Aorta (tissue), 5 donors: ENCODE measurements at regions not wholly inside any gene's neighbourhood (a gene's known extent, or its start where the extent isn't known, plus 50 kb on each side); places are given as distances from the start of the nearest gene placed in this dataset.
"Not testable (repeated sequence)": the region's sequence is repeated elsewhere in the genome, so short reads cannot be mapped to it uniquely, and the experiment has no call there.

Experiments
- ATAC-seq: fragments of 200-7000 bp; cut with Tn5 transposase; one replicate; pipeline ENCODE4 v1.9.1; 2022; ENCODE audit warnings: moderate library complexity; ENCODE audit not compliant: low FRiP score
- DNase-seq, 2 donors: peaks; one replicate each; pipeline ENCODE4 v3.0.0-alpha.2; 2020
- H3K27ac ChIP-seq, 2 donors: one replicate each; pipeline ENCODE4 v1.5.1; 2013; ENCODE audit warnings: low read length in 2 of 2, mild to moderate bottlenecking in 2 of 2, moderate library complexity in 2 of 2, control low read depth in 1 of 2, inconsistent platforms in 1 of 2, low read depth in 1 of 2
- H3K27me3 ChIP-seq, 2 donors: one replicate each; pipeline ENCODE4 v1.6.1; 2013; ENCODE audit warnings: control low read depth in 1 of 2, low read length in 1 of 2, mild to moderate bottlenecking in 1 of 2, moderate library complexity in 1 of 2; ENCODE audit not compliant: insufficient read depth in 2 of 2, control insufficient read depth in 1 of 2
- H3K36me3 ChIP-seq, 2 donors: one replicate each; pipeline ENCODE4 v1.6.1; 2013; ENCODE audit warnings: control low read depth in 1 of 2, low read length in 1 of 2, mild to moderate bottlenecking in 1 of 2; ENCODE audit not compliant: insufficient read depth in 2 of 2, control insufficient read depth in 1 of 2
- H3K4me1 ChIP-seq, 2 donors: one replicate each; pipeline ENCODE4 v1.6.1; 2013; ENCODE audit warnings: low read length in 2 of 2, control low read depth in 1 of 2, mild to moderate bottlenecking in 1 of 2, moderate library complexity in 1 of 2; ENCODE audit not compliant: insufficient read depth in 2 of 2, control insufficient read depth in 1 of 2
- H3K4me3 ChIP-seq, 2 donors: one replicate each; pipeline ENCODE4 v1.5.1; 2013; ENCODE audit warnings: low read length in 2 of 2, control low read depth in 1 of 2, mild to moderate bottlenecking in 1 of 2
- H3K9me3 ChIP-seq: one replicate; pipeline ENCODE4 v1.6.1; 2013; ENCODE audit warnings: mild to moderate bottlenecking, low read length; ENCODE audit not compliant: control insufficient read depth
- WGBS, 2 donors: extraction: QIAGEN DNeasy Blood & Tissue Kit; methylation state at CpG; one replicate each; pipeline ENCODE4 v1.1.7; 2013; 5-methylcytosine and 5-hydroxymethylcytosine counted together
- intact Hi-C, 2 donors: fragments of 100-400 bp; cut with DNase I; formaldehyde crosslinking; loops; one replicate each; pipeline versions ENCODE4 v1.14.2 to v1.15.0; 2022
- donor health status: healthy with polysubstance abuse.
- donor health status: Bipolar disorder and iron deficiency.
- donor health status: DM: no; HTN: no; CAD: no.
- donor health status: DM: no; HTN: no; CAD: no.
- donor health status: DM: yes; HTN: yes; CAD: no.

- H3K4me1 ChIP-seq = no peaks in the 10 kb centered on the region
- peaks cover 1% of the 10 kb centered on the region for H3K9me3 ChIP-seq
- no peaks in the 10 kb centered on the region for H3K27me3 ChIP-seq
- no peak for DNase-seq
- intact Hi-C loops = loop anchor here in 1 of 2 donors (10.0 kb wide), 1 partner anchor 279 kb away; the partner anchor contains the start of gene GLT6D1
- H3K4me3 ChIP-seq = no peak overlapping the region
- WGBS, 2 donors = 86 to 90% methylated on average over 26 of the region's 26 CpGs
- H3K36me3 ChIP-seq = no peaks in the 10 kb centered on the region
- ATAC-seq = no peak
- H3K27ac ChIP-seq = no peak overlapping the region
These were observed 123.6 kb upstream of the PPP1R26 start for GRCh38 chr9:135356021-135356420.

GRCh38 chr9:135356796-135357195 is 122.8 kb upstream of the PPP1R26 start:
- no peak overlapping the region for H3K4me3 ChIP-seq
- WGBS, 2 donors = 59 to 73% methylated on average over 5 of the region's 5 CpGs
- no peaks in the 10 kb centered on the region for H3K27me3 ChIP-seq
- intact Hi-C loops = loop anchor here in 1 of 2 donors (10.0 kb wide), 1 partner anchor 278 kb away; the partner anchor contains the start of gene GLT6D1
- no peak overlapping the region for H3K27ac ChIP-seq
- peaks cover 1% of the 10 kb centered on the region for H3K9me3 ChIP-seq
- ATAC-seq (no peak), DNase-seq (no peak)
- H3K4me1 ChIP-seq = no peaks in the 10 kb centered on the region
- no peaks in the 10 kb centered on the region for H3K36me3 ChIP-seq

DNA sequence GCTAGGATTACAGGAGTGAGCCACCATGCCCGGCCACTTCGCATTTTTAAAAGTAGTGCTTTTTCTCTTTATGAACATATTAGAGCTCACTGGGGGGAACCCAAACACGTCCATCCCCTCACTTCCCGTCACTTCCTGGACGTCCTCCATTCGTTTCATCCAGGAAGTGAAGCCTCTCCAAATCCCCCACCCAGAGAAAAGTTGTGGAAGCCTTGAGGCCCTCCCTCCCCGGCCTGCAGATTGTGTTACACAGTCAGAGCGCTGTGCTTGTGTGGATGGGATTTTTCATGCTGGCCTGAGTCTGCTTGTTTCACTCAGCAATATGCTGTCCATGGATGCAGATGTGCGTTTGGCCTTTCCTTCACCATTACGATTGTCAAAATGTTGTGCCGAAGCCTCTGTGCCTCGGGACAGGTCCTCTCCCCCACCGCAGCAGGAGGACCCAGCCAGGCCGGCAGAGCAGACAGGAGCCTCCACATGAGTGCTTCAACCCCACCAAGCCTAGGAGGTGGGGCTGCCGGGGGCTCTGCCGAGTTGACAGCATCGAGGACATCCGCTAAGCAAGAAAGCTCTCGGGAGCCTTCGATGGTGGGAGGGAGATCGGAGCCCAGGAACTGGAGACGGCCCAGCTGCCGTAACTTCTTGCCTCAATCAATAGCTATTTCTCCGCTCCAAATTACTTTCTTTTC is 121.6 kb upstream of the PPP1R26 start:
- Histone ChIP-seq H3K27ac (no peak overlapping the region), H3K4me1 (no peaks in the 10 kb centered on the region), H3K27me3 (no peaks in the 10 kb centered on the region), H3K4me3 (no peak overlapping the region), H3K36me3 (no peaks in the 10 kb centered on the region), H3K9me3 (no peaks in the 10 kb centered on the region)
- WGBS, 2 donors = 60 to 61% methylated on average over 24 of the region's 24 CpGs
- intact Hi-C loops = loop anchor here in 1 of 2 donors (10.0 kb wide), 1 partner anchor 277 kb away; the partner anchor contains the start of gene GLT6D1
- no peak for DNase-seq
- ATAC-seq = no peak

- no peak for ATAC-seq
- no peaks in the 10 kb centered on the region for H3K27me3 ChIP-seq
- no peaks in the 10 kb centered on the region for H3K9me3 ChIP-seq
- H3K4me3 ChIP-seq = no peak overlapping the region
- H3K36me3 ChIP-seq = no peaks in the 10 kb centered on the region
- 81 to 85% methylated on average over 13 of the region's 13 CpGs for WGBS, 2 donors
- DNase-seq = no peak
- H3K4me1 ChIP-seq = no peaks in the 10 kb centered on the region
- no peak overlapping the region for H3K27ac ChIP-seq
- intact Hi-C loops = loop anchor here in 1 of 2 donors (10.0 kb wide), 1 partner anchor 276 kb away; the partner anchor contains the start of gene GLT6D1
These were observed 121.0 kb upstream of the PPP1R26 start for GRCh38 chr9:135358552-135358940.

GRCh38 chr9:135359764-135360163 is 119.8 kb upstream of the PPP1R26 start:
- ATAC-seq = no peak
- no peak overlapping the region for H3K27ac ChIP-seq
- intact Hi-C loops = loop anchor here in 1 of 2 donors (10.0 kb wide), 1 partner anchor 275 kb away; the partner anchor contains the start of gene GLT6D1
- H3K4me1 ChIP-seq = no peaks in the 10 kb centered on the region
- H3K4me3 ChIP-seq = no peak overlapping the region
- no peaks in the 10 kb centered on the region for H3K9me3 ChIP-seq
- DNase-seq = no peak
- no peaks in the 10 kb centered on the region for H3K36me3 ChIP-seq
- 85 to 86% methylated on average over 5 of the region's 5 CpGs for WGBS, 2 donors
- no peaks in the 10 kb centered on the region for H3K27me3 ChIP-seq

DNA sequence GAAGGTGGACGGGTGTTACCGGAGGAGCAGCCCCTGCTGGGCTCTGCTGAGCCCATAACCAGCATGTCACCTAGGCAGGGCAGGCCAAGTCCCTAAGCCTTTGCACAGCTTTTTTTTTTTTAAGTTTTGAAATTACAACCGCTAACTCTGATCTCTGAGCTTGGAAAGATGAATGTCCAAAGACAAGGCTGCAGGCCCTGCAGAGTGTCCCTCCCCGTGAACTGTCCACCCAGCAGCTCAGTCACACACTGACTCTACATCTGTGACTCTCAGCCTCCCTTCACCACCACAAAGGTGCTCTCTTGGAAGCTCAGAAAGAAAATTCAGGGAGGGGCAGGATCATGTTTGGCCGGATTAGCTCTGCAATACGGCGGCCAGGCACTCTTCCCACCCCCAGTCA is 119.0 kb upstream of the PPP1R26 start:
- no peak overlapping the region for H3K4me3 ChIP-seq
- H3K36me3 ChIP-seq = no peaks in the 10 kb centered on the region
- H3K9me3 ChIP-seq = no peaks in the 10 kb centered on the region
- intact Hi-C loops = no loop called here
- no peaks in the 10 kb centered on the region for H3K27me3 ChIP-seq
- ATAC-seq = no peak
- H3K27ac ChIP-seq = no peak overlapping the region
- H3K4me1 ChIP-seq = no peaks in the 10 kb centered on the region
- DNase-seq = no peak
- WGBS, 2 donors = 77 to 81% methylated on average over 7 of the region's 7 CpGs

DNA sequence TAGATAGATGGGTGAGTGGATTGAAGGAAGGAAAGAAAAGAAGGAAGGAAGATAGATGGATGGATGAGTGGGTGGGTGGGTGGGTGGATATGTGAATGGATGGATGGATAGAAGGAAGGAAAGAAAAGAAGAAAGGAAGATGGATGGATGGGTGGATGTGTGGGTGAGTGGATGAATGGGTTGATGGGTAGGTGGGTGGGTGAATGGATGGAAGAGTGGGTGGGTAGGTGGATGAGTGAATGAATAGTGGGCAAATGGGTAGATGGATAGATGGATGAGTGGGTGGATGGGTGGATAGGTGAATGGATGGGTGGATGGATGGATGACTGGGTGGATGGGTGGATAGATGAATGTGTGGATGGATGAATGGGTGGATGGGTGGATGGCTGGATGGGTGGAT is 117.9 kb upstream of the PPP1R26 start:
- ATAC-seq, H3K27me3 ChIP-seq, intact Hi-C loops: not testable (repeated sequence)

GRCh38 chr9:135363596-135363995 is 116.0 kb upstream of the PPP1R26 start:
- H3K27me3 ChIP-seq = no peaks in the 10 kb centered on the region
- H3K9me3 ChIP-seq = no peaks in the 10 kb centered on the region
- H3K4me1 ChIP-seq = no peaks in the 10 kb centered on the region
- no peak for DNase-seq
- no peak overlapping the region for H3K27ac ChIP-seq
- 77 to 78% methylated on average over 7 of the region's 7 CpGs for WGBS, 2 donors
- H3K4me3 ChIP-seq = no peak overlapping the region
- ATAC-seq = no peak
- intact Hi-C loops = no loop called here
- no peaks in the 10 kb centered on the region for H3K36me3 ChIP-seq

More for the DNA sequence above, 117.9 kb upstream of the PPP1R26 start:
- not testable (repeated sequence) for H3K36me3 ChIP-seq, H3K27ac ChIP-seq, DNase-seq, H3K4me1 ChIP-seq, H3K9me3 ChIP-seq, H3K4me3 ChIP-seq
